GM12892 (cell line): ENCODE measurements at regions not wholly inside any gene's neighbourhood (a gene's known extent, or its start where the extent isn't known, plus 50 kb on each side); places are given as distances from the start of the nearest gene placed in this dataset.

ENCODE experiments used
- DNase-seq: peaks from one replicate; pipeline ENCODE4 v3.0.0; 2011; ENCODE audit not compliant: insufficient read length
- FAIRE-seq: peaks from 2 replicates; lab custom pipeline; 2011; peaks lifted over from hg19 to GRCh38; lab: Jason Lieb, UNC
- POLR2A ChIP-seq: IDR thresholded peaks from 2 replicates; pipeline ENCODE4 v1.6.1; 2011; ENCODE audit warnings: low read depth, low read length, control low read depth
- POLR2AphosphoS5 ChIP-seq: IDR thresholded peaks from 2 replicates; pipeline ENCODE4 v1.6.1; 2011; ENCODE audit warnings: low read depth, low read length, control low read depth
- TAF1 ChIP-seq: IDR thresholded peaks from 2 replicates; pipeline ENCODE4 v1.6.1; 2011; ENCODE audit warnings: low read depth, mild to moderate bottlenecking, control low read depth, low read length, borderline replicate concordance

DNA sequence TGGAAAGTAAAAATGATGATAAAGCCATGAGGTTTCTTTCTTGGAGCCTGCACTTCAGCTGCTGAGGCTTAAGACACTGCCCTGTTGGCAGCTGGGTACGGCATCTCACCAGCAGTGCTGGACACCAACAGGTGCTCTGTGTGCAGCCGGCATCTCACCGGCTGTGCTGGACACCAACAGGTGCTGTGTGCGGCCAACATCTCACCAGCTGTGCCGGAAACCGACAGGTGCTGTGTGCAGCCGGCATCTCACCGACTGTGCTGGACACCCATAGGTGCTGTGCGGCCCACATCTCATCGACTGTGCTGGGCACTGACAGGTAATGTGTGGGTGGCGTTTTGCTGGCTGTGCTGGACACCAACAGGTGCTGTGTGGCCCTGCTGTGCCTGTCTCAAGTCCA is 190.8 kb downstream of the TMEM18 start:
- no peak for DNase-seq
- TF ChIP-seq POLR2A (no peak), POLR2AphosphoS5 (no peak), TAF1 (no peak)
- no peak for FAIRE-seq

GRCh38 chr2:481388-481787 is 193.5 kb upstream of the ALKAL2 start:
- FAIRE-seq (no peak), DNase-seq (no peak)
- TF ChIP-seq TAF1 (no peak), POLR2A (no peak), POLR2AphosphoS5 (no peak)

DNA sequence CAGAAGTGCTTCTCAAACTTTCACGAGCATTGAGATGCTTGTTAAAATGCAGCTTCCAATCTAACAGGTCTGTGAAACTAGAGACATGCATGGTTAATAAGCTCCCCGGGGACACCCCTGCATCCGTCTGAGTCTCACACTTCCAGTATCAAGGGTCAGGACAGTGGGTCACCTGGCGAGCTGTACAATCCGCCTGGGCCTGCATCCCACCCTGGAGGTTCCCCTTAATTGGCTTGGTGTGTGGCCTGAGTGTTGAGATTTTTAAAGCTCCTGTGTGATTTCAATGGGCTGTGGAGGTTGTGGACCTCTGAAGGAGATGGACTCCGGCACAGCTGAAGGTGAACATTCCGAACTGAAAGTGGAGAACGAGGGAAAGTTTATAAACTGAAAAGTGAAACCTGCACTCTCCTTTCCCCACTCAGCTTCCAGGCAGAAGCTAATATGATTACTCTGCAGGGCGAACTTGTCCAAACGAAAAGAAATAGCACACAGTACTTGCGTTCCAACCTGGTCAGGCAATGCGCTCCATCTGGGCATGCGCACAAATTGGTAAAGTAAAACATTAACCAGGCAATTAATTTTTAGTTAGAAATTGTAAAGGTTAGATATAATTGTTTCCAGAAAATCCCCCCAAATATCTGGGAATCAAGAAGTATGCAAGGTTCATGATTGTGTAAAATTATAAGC is 191.7 kb upstream of the ALKAL2 start:
- DNase-seq (no peak), FAIRE-seq (no peak)
- no peak for TF ChIP-seq TAF1

DNA sequence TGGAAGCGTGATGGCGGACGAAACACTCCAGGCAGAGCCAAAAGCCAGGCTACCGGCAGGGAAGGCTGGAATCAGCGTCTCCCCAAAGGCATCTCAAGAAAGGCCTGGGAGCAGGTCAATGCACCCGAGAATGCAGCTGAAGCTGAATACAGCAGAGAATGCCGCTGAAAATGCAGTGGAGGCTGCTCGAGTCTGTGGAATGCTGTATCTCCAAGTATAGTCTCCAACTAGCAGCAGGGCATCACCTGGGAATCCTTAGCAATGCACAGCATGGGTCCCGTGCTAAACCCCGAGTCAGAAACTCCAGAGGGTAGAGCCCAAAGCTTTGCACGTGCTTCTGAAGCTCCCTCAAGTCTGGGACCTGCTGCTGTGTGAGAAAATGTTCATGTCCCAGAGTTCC is 191.1 kb upstream of the ALKAL2 start:
- FAIRE-seq, result no peak
- no peak for DNase-seq
- TF ChIP-seq POLR2AphosphoS5 (no peak), POLR2A (no peak)

- TF ChIP-seq TAF1, result no peak
- TF ChIP-seq POLR2AphosphoS5, result no peak
- TF ChIP-seq POLR2A, result no peak
- DNase-seq (no peak), FAIRE-seq (no peak)
Measured at GRCh38 chr2:471560-471959, 183.7 kb upstream of the ALKAL2 start.

DNA sequence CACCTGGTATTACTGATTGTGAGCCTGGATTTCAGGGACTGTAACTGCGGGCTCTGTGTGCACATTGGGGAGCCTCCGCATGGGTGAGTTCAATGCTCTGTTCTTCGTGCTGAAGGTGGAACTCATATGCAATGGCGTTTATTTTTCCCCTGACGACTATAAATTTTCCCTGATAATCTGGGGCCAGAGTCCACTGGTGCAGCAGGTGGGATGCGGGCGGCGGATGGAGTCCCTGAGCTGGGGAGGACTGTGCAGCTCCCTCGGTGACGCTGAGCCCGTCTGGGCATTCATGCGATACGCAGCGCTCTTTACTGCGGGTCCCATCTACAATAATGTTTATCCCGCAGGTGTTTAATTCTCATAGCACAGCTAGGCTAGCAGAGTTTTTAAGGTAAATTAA is 181.6 kb upstream of the ALKAL2 start:
- TF ChIP-seq TAF1, result no peak
- TF ChIP-seq POLR2A, result no peak
- TF ChIP-seq POLR2AphosphoS5, result no peak
- DNase-seq (no peak), FAIRE-seq (no peak)

DNA sequence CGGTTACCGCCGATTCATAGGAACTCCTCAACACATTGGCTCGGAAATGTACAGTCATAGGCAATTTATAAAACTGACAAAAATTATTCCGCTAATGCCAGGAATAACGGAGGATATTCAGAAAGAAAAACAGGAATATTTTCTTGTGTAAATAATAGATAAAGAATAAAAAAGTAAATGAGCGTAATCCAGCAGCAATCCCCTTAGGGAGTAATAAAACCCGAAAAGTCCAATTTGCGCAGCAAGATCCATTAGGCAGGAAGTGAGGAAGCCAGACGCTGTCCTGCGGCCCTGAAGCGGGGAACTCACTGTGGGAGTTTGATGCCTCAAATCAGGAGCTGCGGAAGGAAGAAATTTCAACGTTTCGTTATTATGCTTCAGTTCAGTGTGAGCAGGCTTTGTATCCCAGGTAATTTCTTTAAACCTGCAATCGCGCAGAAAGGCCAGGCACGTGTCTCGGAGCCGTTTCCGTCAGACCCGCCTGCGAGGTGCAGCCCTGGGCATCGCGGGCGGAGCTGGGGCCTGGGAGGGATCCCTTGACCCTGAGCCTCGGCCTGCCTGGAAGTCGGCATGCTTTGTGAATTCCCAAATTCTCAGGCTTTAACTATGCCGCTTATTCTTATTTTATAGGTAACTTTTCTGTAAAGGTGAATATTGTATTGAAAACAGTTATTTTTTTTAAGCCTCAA is 180.9 kb upstream of the ALKAL2 start:
- FAIRE-seq (no peak), DNase-seq (no peak)

GRCh38 chr2:467892-468647 is 180.2 kb upstream of the ALKAL2 start:
- TF ChIP-seq TAF1, result no peak
- TF ChIP-seq POLR2A, result no peak
- no peak for TF ChIP-seq POLR2AphosphoS5
- FAIRE-seq (no peak), DNase-seq (no peak)

More for the DNA sequence above, 180.9 kb upstream of the ALKAL2 start:
- no peak for TF ChIP-seq POLR2A

GRCh38 chr2:467543-467891 is 179.6 kb upstream of the ALKAL2 start:
- TF ChIP-seq POLR2AphosphoS5 (no peak), POLR2A (no peak), TAF1 (no peak)
- DNase-seq (no peak), FAIRE-seq (no peak)

DNA sequence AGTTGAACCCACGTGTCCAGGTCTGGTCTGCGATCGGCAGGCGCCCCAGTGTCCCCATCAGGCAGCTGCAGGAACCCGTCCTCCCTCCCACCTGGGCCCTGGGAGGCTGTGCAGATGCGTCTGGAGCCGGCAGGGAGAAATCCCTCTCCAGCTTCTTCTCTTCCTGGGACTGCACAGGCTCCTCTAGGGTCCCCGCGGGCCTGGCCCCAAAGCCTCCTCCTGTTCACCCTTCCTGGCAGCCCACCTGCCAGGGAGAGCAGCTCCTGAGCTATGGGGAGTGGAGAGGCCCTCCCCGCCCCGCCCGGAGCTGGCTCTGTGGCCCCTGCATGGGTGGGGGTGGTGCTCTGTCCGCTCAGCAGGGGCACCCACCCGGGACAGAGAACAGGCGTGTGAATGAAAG is 179.2 kb upstream of the ALKAL2 start:
- DNase-seq (no peak), FAIRE-seq (no peak)
- TF ChIP-seq TAF1 (no peak), POLR2A (no peak), POLR2AphosphoS5 (no peak)

DNA sequence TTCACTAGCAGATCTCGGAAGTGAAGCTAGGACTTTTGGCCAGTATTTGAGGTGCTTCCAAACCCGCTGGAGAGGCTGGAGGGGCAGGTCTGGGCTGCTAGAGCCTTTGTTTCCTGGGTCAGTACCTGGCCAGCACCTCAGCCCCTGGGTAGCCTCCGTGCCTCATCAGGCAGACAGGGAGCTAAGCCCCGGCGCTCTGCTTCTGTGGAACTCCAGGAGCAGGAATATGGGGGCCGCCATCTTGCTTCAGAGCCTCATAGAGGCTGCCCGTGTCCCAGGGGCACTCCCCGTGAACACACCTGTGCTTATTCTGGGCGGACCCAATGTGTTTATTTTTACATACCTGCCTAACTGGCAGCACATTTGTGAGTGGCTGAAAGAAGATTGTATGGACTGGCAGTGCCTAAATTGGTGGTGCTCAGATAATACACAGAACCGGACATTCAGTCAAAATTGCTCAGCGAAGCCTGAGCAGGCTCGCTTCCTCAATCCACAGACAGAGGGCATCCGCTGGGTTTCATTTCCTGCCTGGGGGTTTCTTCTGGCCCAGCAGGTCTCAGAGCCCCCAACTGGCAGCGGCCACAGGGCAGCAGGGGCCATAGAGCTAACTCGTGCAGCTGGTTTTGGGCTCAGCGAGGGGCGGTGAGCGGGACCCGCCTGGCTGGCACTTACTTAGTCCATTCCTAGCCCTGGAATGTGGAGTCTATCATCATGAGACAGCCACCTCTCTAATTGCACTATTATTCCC is 176.8 kb upstream of the ALKAL2 start:
- DNase-seq (no peak), FAIRE-seq (no peak)
- TF ChIP-seq POLR2AphosphoS5, result no peak
- no peak for TF ChIP-seq TAF1
- no peak for TF ChIP-seq POLR2A
